ENCODE measurements at regions not wholly inside any gene's neighbourhood (a gene's known extent, or its start where the extent isn't known, plus 50 kb on each side); places are given as distances from the start of the nearest gene placed in this dataset.

GRCh38 chr5:57857696-57858095 lies 375.1 kb upstream of the ACTBL2 start:
- TF ChIP-seq CTCF (IDR thresholded peaks at IDR 0.05; ENCODE audit: poor library complexity) (no peak), EZH2phosphoT487 (IDR thresholded peaks at IDR 0.05; ENCODE audit: low read depth, severe bottlenecking, unreplicated experiment) (no peak)

All from hepatocyte (in vitro differentiated cells).